Keratinocyte (primary cell): ENCODE measurements at regions not wholly inside any gene's neighbourhood (a gene's known extent, or its start where the extent isn't known, plus 50 kb on each side); places are given as distances from the start of the nearest gene placed in this dataset.

Experiments used
- DNase-seq: peaks from one replicate; pipeline ENCODE4 v3.0.0-alpha.2; 2011; ENCODE audit warnings: low read depth, missing footprints, low spot score
- FAIRE-seq: peaks from 2 replicates; lab custom pipeline; 2011; peaks lifted over from hg19 to GRCh38; lab: Jason Lieb, UNC
- H2AFZ ChIP-seq: 2 replicates; pipeline ENCODE4 v1.6.0; 2012; ENCODE audit warnings: low read length, control low read depth, inconsistent platforms; ENCODE audit not compliant: control insufficient read depth
- H3K27ac ChIP-seq: 2 replicates; pipeline ENCODE4 v1.5.1; 2011; ENCODE audit warnings: low read length; ENCODE audit not compliant: control insufficient read depth, insufficient read depth
- H3K27me3 ChIP-seq: 3 replicates; pipeline ENCODE4 v1.6.0; 2011; ENCODE audit warnings: low read length; ENCODE audit not compliant: control insufficient read depth, insufficient read depth; ENCODE audit errors: extremely low read depth
- H3K36me3 ChIP-seq, 2 experiments: 2 replicates in 1 of 2; 3 replicates in 1 of 2; pipeline ENCODE4 v1.5.1; 2011; ENCODE audit warnings: low read length in 2 of 2, mild to moderate bottlenecking in 1 of 2; ENCODE audit not compliant: control insufficient read depth in 2 of 2, insufficient read depth in 2 of 2; ENCODE audit errors: extremely low read depth in 1 of 2
- H3K4me1 ChIP-seq: 3 replicates; pipeline ENCODE4 v1.5.1; 2011; ENCODE audit warnings: low read length; ENCODE audit not compliant: control insufficient read depth, insufficient read depth; ENCODE audit errors: extremely low read depth
- H3K4me2 ChIP-seq: 3 replicates; pipeline ENCODE4 v1.6.0; 2011; ENCODE audit warnings: low read depth, low read length; ENCODE audit not compliant: control insufficient read depth, insufficient read depth; ENCODE audit errors: extremely low read depth
- H3K4me3 ChIP-seq, 3 experiments: fragments of 200-600 bp in 1 of 3; sonication (generic) in 1 of 3; 2 replicates in 2 of 3; 3 replicates in 1 of 3; pipeline ENCODE4 v1.5.1; 2011 to 2016; ENCODE audit warnings: low read length in 3 of 3, mild to moderate bottlenecking in 3 of 3, control low read depth in 2 of 3, inconsistent platforms in 1 of 3, low read depth in 1 of 3, mixed read lengths in 1 of 3, mixed run types in 1 of 3, moderate library complexity in 1 of 3; ENCODE audit not compliant: control insufficient read depth in 2 of 3, insufficient read depth in 2 of 3; ENCODE audit errors: extremely low read depth in 1 of 3
- H3K79me2 ChIP-seq: 2 replicates; pipeline ENCODE4 v1.6.0; 2012; ENCODE audit warnings: low read length; ENCODE audit not compliant: control insufficient read depth, insufficient read depth
- H3K9ac ChIP-seq: 3 replicates; pipeline ENCODE4 v1.6.0; 2011; ENCODE audit warnings: low read length; ENCODE audit not compliant: control insufficient read depth, insufficient read depth; ENCODE audit errors: extremely low read depth
- H3K9me1 ChIP-seq: 3 replicates; pipeline ENCODE4 v1.6.0; 2011; ENCODE audit warnings: low read length; ENCODE audit not compliant: control insufficient read depth, insufficient read depth; ENCODE audit errors: extremely low read depth
- H3K9me3 ChIP-seq: 2 replicates; pipeline ENCODE4 v1.5.1; 2012; ENCODE audit warnings: low read depth, low read length; ENCODE audit not compliant: control insufficient read depth
- H4K20me1 ChIP-seq: 3 replicates; pipeline ENCODE4 v1.6.0; 2011; ENCODE audit warnings: low read length; ENCODE audit not compliant: control insufficient read depth, insufficient read depth; ENCODE audit errors: extremely low read depth
- CTCF ChIP-seq, 3 experiments: IDR thresholded peaks in 1 of 3; conservative IDR thresholded peaks in 1 of 3; optimal IDR thresholded peaks in 1 of 3; 2 replicates in 2 of 3; 3 replicates in 1 of 3; pipeline versions ENCODE3 to v1.5.1; 2011; ENCODE audit warnings: low read length in 3 of 3, mild to moderate bottlenecking in 3 of 3, moderate library complexity in 2 of 3, control low read depth in 1 of 3, inconsistent platforms in 1 of 3; ENCODE audit not compliant: insufficient read depth in 2 of 3; ENCODE audit errors: extremely low read depth in 1 of 3
- EZH2 ChIP-seq: IDR thresholded peaks from one replicate; pipeline ENCODE4 v1.6.1; 2012; ENCODE audit warnings: inconsistent platforms, mild to moderate bottlenecking, low read length, moderate library complexity
- dilution Hi-C: fragments of 300-500 bp; cut with MboI; formaldehyde crosslinking; loops from one replicate; pipeline ENCODE4 v1.7.0; 2020; ENCODE audit warnings: low sequenced_read_pairs; ENCODE audit not compliant: extremely low pct_ligation_motif_present

- H3K9me1 ChIP-seq = no peaks in the 10 kb centered on the region
- no peak for DNase-seq
- no peaks in the 10 kb centered on the region for H3K79me2 ChIP-seq
- TF ChIP-seq CTCF (optimal IDR thresholded peaks at IDR 0.05 in 1 of 3, IDR thresholded peaks at IDR 0.05 in 1 of 3, conservative IDR thresholded peaks at IDR 0.05 in 1 of 3; ENCODE audit: extremely low read depth in 1 of 3, insufficient read depth in 2 of 3, low read length in 3 of 3) = no peak
- no peak for TF ChIP-seq EZH2
- no peak overlapping the region for H2AFZ ChIP-seq
- H3K27me3 ChIP-seq = peaks cover 27% of the 10 kb centered on the region
- no peak overlapping the region for H3K27ac ChIP-seq
- H3K4me3 ChIP-seq = no peak overlapping the region
- no peaks in the 10 kb centered on the region for H3K9me3 ChIP-seq
- H3K36me3 ChIP-seq = no peaks in the 10 kb centered on the region
- H3K4me1 ChIP-seq = peaks cover 5% of the 10 kb centered on the region
- FAIRE-seq = no peak
- dilution Hi-C loops = no loop called here
- no peak overlapping the region for H3K9ac ChIP-seq
- H3K4me2 ChIP-seq = no peak overlapping the region
- no peaks in the 10 kb centered on the region for H4K20me1 ChIP-seq
Measured at GRCh38 chr7:128148676-128149075, 92.4 kb upstream of the LEP start.

- no peak overlapping the region for H3K4me2 ChIP-seq
- no peak for TF ChIP-seq EZH2
- no peak for TF ChIP-seq CTCF (optimal IDR thresholded peaks at IDR 0.05 in 1 of 3, IDR thresholded peaks at IDR 0.05 in 1 of 3, conservative IDR thresholded peaks at IDR 0.05 in 1 of 3; ENCODE audit: extremely low read depth in 1 of 3, insufficient read depth in 2 of 3, low read length in 3 of 3)
Measured at GRCh38 chr7:128150223-128150865, 90.7 kb upstream of the LEP start.

More at GRCh38 chr7:128150223-128150865, 90.7 kb upstream of the LEP start:
- Histone ChIP-seq H3K27ac (no peak overlapping the region), H3K4me1 (peaks cover 2% of the 10 kb centered on the region), H3K4me3 (no peak overlapping the region), H3K27me3 (peaks cover 27% of the 10 kb centered on the region), H3K9me1 (no peaks in the 10 kb centered on the region), H3K36me3 (no peaks in the 10 kb centered on the region), H3K9me3 (no peaks in the 10 kb centered on the region), H3K9ac (no peak overlapping the region), H2AFZ (no peak overlapping the region), H3K79me2 (no peaks in the 10 kb centered on the region), H4K20me1 (no peaks in the 10 kb centered on the region)
- no peak for FAIRE-seq
- no peak for DNase-seq
- dilution Hi-C loops = no loop called here
